ENCODE measurements at regions not wholly inside any gene's neighbourhood (a gene's known extent, or its start where the extent isn't known, plus 50 kb on each side); places are given as distances from the start of the nearest gene placed in this dataset.

GRCh38 chrX:137969191-137969590 lies 403.3 kb downstream of the ZIC3 start:
- no peak for TF ChIP-seq CTCF (IDR thresholded peaks at IDR 0.05; ENCODE audit: low read depth, low read length)
- no peak for TF ChIP-seq EZH2phosphoT487 (IDR thresholded peaks at IDR 0.05; ENCODE audit: low read depth)
